ENCODE measurements at regions not wholly inside any gene's neighbourhood (a gene's known extent, or its start where the extent isn't known, plus 50 kb on each side); places are given as distances from the start of the nearest gene placed in this dataset.

DNA sequence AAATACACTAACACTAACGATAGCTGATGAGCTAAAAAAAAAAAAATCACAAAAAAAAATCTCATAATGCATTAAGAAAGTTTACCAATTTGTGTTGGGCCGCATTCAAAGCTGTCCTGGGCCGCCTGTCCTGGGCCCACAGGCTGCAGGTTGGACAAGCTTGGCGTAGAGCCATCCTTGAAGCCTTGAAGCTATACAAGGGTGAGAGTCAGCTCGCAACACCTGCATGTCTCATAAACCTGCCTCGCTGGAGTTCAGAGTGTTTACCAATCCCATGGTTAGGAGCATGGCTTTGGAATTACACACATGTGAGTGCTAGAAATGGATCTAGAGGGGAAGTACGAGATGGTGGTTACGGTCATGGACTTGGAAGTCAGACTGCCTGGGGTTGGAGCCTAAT is 453.7 kb downstream of the INSC start:
- DNase-seq, result no peak
- no peaks in the 10 kb centered on the region for H3K27me3 ChIP-seq (ENCODE audit: control insufficient read depth in 2 of 2, insufficient read depth in 2 of 2, low read length in 2 of 2)
- Mint-ChIP-seq H3K4me1 (no peaks in the 10 kb centered on the region), H3K27ac (peak overlapping the region in 1 of 7 donors; percentile 3), H3K4me3 (no peak overlapping the region), H3K9me3 (peaks cover 4 to 20% (median 7%) of the 10 kb centered on the region in 7 donors), H3K36me3 (no peaks in the 10 kb centered on the region), H3K27me3 (ENCODE audit: low read depth in 3 of 3) (peaks cover 0 to 4% (median 0%) of the 10 kb centered on the region in 3 donors)
- no peak overlapping the region for H2AFZ ChIP-seq (ENCODE audit: insufficient read depth, low read depth, low read length, poor library complexity, severe bottlenecking)
- H4K20me1 ChIP-seq (ENCODE audit: insufficient read depth, low read length), result no peaks in the 10 kb centered on the region
- no peaks in the 10 kb centered on the region for H3K36me3 ChIP-seq (replicated peaks in 1 of 2; ENCODE audit: control insufficient read depth in 1 of 2, insufficient read depth in 2 of 2, low read length in 2 of 2)
- no peak overlapping the region for H3K9ac ChIP-seq (ENCODE audit: insufficient read depth, low read length, poor library complexity, severe bottlenecking)
- intact Hi-C loops (cut with micrococcal nuclease), result no loop called here
- H3K79me2 ChIP-seq (ENCODE audit: insufficient read depth, low read length), result no peaks in the 10 kb centered on the region
- WGBS (ENCODE audit: insufficient coverage), result 98% methylated on average over 5 of the region's 8 CpGs
- no peaks in the 10 kb centered on the region for H3K9me3 ChIP-seq (replicated peaks in 1 of 2; ENCODE audit: control insufficient read depth in 1 of 2, insufficient read depth in 1 of 2, low read length in 2 of 2)
- H3K4me1 ChIP-seq (ENCODE audit: control insufficient read depth in 1 of 2, insufficient read depth in 2 of 2, low read length in 2 of 2), result no peaks in the 10 kb centered on the region
- H3K4me2 ChIP-seq (replicated peaks; ENCODE audit: extremely low read depth, low read length, poor library complexity, severe bottlenecking), result no peak overlapping the region
- TF ChIP-seq, protein P1, sequence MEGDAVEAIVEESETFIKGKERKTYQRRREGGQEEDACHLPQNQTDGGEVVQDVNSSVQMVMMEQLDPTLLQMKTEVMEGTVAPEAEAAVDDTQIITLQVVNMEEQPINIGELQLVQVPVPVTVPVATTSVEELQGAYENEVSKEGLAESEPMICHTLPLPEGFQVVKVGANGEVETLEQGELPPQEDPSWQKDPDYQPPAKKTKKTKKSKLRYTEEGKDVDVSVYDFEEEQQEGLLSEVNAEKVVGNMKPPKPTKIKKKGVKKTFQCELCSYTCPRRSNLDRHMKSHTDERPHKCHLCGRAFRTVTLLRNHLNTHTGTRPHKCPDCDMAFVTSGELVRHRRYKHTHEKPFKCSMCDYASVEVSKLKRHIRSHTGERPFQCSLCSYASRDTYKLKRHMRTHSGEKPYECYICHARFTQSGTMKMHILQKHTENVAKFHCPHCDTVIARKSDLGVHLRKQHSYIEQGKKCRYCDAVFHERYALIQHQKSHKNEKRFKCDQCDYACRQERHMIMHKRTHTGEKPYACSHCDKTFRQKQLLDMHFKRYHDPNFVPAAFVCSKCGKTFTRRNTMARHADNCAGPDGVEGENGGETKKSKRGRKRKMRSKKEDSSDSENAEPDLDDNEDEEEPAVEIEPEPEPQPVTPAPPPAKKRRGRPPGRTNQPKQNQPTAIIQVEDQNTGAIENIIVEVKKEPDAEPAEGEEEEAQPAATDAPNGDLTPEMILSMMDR (IDR thresholded peaks at IDR 0.05), result no peak
- no peak overlapping the region for H3K4me3 ChIP-seq (replicated peaks in 1 of 3; ENCODE audit: low read depth in 2 of 3, low read length in 3 of 3)
- no peak overlapping the region for H3K27ac ChIP-seq (ENCODE audit: low read depth in 1 of 2, low read length in 2 of 2)

DNA sequence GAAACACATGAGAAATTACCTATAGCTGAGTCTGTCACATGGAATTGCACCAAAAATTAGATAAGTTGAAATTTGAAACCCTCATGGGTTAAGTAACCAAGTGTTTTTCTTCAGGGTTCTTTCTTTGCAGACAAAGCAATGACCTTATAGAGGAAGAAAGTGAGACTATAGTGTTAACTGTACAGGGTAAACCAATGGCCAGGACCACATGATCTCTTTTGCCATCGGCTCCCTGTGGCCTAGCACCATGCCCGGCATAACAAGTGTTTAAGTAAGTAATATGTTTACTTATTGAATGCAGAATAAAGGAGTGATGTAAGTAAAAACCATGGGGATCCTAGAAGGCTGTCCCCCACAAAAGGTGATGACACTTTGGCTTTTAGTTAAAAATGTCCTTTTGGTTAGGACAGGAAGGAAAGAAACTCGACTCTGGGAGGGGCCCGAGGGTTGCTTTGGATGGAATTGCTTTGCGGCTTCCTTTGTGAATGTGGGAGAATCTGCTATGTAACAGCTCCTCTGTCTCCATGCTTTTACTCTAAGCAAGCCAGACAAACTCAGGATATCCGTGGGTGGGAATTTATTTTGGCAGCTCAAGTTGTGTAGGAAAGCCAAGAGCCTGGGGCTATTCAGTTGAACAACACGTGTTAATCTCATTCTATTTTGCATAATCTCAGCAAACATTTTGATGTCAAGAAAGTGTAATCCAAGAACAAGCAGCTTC is 454.7 kb downstream of the INSC start:
- H3K27ac ChIP-seq (ENCODE audit: low read depth in 1 of 2, low read length in 2 of 2), result no peak overlapping the region
- Mint-ChIP-seq H3K27me3 (ENCODE audit: low read depth in 3 of 3) (peaks cover 0 to 4% (median 0%) of the 10 kb centered on the region in 3 donors), H3K4me1 (no peaks in the 10 kb centered on the region), H3K4me3 (no peak overlapping the region), H3K9me3 (peaks cover 4 to 20% (median 7%) of the 10 kb centered on the region in 7 donors), H3K36me3 (no peaks in the 10 kb centered on the region), H3K27ac (no peak overlapping the region)
- TF ChIP-seq, protein P1 (IDR thresholded peaks at IDR 0.05), result no peak
- H3K4me1 ChIP-seq (ENCODE audit: control insufficient read depth in 1 of 2, insufficient read depth in 2 of 2, low read length in 2 of 2), result no peaks in the 10 kb centered on the region
- H3K4me3 ChIP-seq (replicated peaks in 1 of 3; ENCODE audit: low read depth in 2 of 3, low read length in 3 of 3), result no peak overlapping the region
- H3K36me3 ChIP-seq (replicated peaks in 1 of 2; ENCODE audit: control insufficient read depth in 1 of 2, insufficient read depth in 2 of 2, low read length in 2 of 2), result no peaks in the 10 kb centered on the region
- intact Hi-C loops (cut with micrococcal nuclease), result no loop called here
- H3K79me2 ChIP-seq (ENCODE audit: insufficient read depth, low read length), result no peaks in the 10 kb centered on the region
- no peak overlapping the region for H2AFZ ChIP-seq (ENCODE audit: insufficient read depth, low read depth, low read length, poor library complexity, severe bottlenecking)
- DNase-seq, result no peak
- H3K9me3 ChIP-seq (replicated peaks in 1 of 2; ENCODE audit: control insufficient read depth in 1 of 2, insufficient read depth in 1 of 2, low read length in 2 of 2), result no peaks in the 10 kb centered on the region
- H4K20me1 ChIP-seq (ENCODE audit: insufficient read depth, low read length), result no peaks in the 10 kb centered on the region
- 45% methylated on average over 5 of the region's 7 CpGs for WGBS (ENCODE audit: insufficient coverage)
- no peaks in the 10 kb centered on the region for H3K27me3 ChIP-seq (ENCODE audit: control insufficient read depth in 2 of 2, insufficient read depth in 2 of 2, low read length in 2 of 2)
- H3K4me2 ChIP-seq (replicated peaks; ENCODE audit: extremely low read depth, low read length, poor library complexity, severe bottlenecking), result no peak overlapping the region
- no peak overlapping the region for H3K9ac ChIP-seq (ENCODE audit: insufficient read depth, low read length, poor library complexity, severe bottlenecking)
